Lung (tissue), 11 donors: ENCODE measurements at regions not wholly inside any gene's neighbourhood (a gene's known extent, or its start where the extent isn't known, plus 50 kb on each side); places are given as distances from the start of the nearest gene placed in this dataset.

Source experiments
- ATAC-seq: fragments of 200-7000 bp; cut with Tn5 transposase; one replicate; pipeline ENCODE4 v1.9.1; 2020; ENCODE audit warnings: moderate number of reproducible peaks; ENCODE audit not compliant: insufficient read depth, low FRiP score
- DNase-seq, 3 donors: peaks; one replicate each; pipeline ENCODE4 v3.0.0-alpha.2; 2013 to 2017
- H3K27ac ChIP-seq, 2 donors: one replicate each; pipeline ENCODE4 v1.5.1; 2013; ENCODE audit warnings: mild to moderate bottlenecking in 2 of 2, moderate library complexity in 2 of 2, control low read depth in 1 of 2, inconsistent platforms in 1 of 2, low read depth in 1 of 2, low read length in 1 of 2
- H3K27me3 ChIP-seq, 3 donors: one replicate each; pipeline ENCODE4 v1.5.1; 2013; ENCODE audit warnings: low read length in 2 of 3; ENCODE audit not compliant: control insufficient read depth in 3 of 3, insufficient read depth in 3 of 3
- H3K36me3 ChIP-seq, 4 donors: one replicate each; pipeline ENCODE4 v1.5.1; 2013; ENCODE audit warnings: low read length in 4 of 4, mild to moderate bottlenecking in 1 of 4, moderate library complexity in 1 of 4; ENCODE audit not compliant: control insufficient read depth in 4 of 4, insufficient read depth in 4 of 4
- H3K4me1 ChIP-seq, 5 donors: one replicate each; pipeline ENCODE4 v1.5.1; 2013; ENCODE audit warnings: low read length in 5 of 5, mild to moderate bottlenecking in 2 of 5, moderate library complexity in 1 of 5; ENCODE audit not compliant: control insufficient read depth in 5 of 5, insufficient read depth in 5 of 5
- H3K4me3 ChIP-seq: one replicate; pipeline ENCODE4 v1.5.1; 2013; ENCODE audit warnings: mild to moderate bottlenecking, control low read depth, moderate library complexity
- H3K9ac ChIP-seq, 2 donors: one replicate each; pipeline ENCODE4 v1.5.1; 2013; ENCODE audit warnings: low read length in 2 of 2, control low read depth in 1 of 2; ENCODE audit not compliant: insufficient read depth in 1 of 2
- H3K9me3 ChIP-seq, 4 donors: one replicate each; pipeline ENCODE4 v1.5.1; 2013; ENCODE audit warnings: low read length in 3 of 4, mild to moderate bottlenecking in 1 of 4, moderate library complexity in 1 of 4; ENCODE audit not compliant: control insufficient read depth in 4 of 4, insufficient read depth in 3 of 4
- CTCF ChIP-seq: IDR thresholded peaks from 2 replicates; pipeline ENCODE4 v1.5.1; 2012; ENCODE audit warnings: mild to moderate bottlenecking; ENCODE audit errors: control extremely low read depth, extremely low read depth
- WGBS, 2 donors: extraction: QIAGEN DNeasy Blood & Tissue Kit; methylation state at CpG; one replicate each; pipeline ENCODE4 v1.1.7; 2013; 5-methylcytosine and 5-hydroxymethylcytosine counted together
- donor health status: control.
- donor health status: control.
- donor health status: Bipolar disorder and iron deficiency.
- donor health status: healthy.
- donor health status: DM: yes; HTN: yes; CAD: no.

DNA sequence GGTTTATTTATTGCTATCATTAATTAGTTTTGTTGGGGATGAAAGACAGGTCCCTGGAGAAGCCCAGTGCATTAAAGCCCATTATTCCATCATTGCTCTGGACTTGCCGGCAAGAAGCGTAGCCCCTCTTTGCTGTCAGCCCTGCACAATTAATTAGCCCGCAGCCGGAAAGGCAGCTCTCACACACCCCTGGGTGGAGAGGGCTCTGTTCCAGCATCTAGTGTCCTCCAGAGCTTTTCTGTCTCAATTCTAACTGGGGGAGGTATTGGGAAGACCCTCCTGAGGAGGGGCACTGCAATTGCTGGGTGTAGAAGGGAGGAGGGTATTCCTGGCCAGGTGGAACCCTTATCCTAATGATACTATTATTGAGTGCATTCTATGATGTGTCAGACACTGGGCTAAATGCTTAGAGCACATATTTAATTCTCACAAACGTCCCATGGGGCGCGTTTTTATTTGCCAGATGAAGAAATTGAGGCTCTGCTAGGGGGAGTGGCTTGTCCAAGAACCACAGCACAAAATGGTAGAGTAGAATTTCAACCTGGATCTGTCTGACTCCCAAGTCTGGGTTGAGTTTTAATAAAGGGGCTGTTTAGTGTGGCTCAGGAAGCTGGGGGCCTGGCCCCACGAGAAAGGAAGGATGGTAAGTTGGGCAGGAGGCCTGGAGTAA lies 148.1 kb upstream of the PCBD1 start:
- no peak overlapping the region for H3K4me3 ChIP-seq
- no peak overlapping the region for H3K27ac ChIP-seq
- no peak overlapping the region for H3K9ac ChIP-seq
- H3K9me3 ChIP-seq = no peaks in the 10 kb centered on the region
- ATAC-seq = no peak
- H3K27me3 ChIP-seq = peaks cover 0 to 5% (median 0%) of the 10 kb centered on the region in 3 donors
- H3K36me3 ChIP-seq = no peaks in the 10 kb centered on the region
- no peak for DNase-seq
- H3K4me1 ChIP-seq = no peaks in the 10 kb centered on the region
- no peak for TF ChIP-seq CTCF
- WGBS, 2 donors = 69 to 79% methylated on average over 8 of the region's 8 CpGs

DNA sequence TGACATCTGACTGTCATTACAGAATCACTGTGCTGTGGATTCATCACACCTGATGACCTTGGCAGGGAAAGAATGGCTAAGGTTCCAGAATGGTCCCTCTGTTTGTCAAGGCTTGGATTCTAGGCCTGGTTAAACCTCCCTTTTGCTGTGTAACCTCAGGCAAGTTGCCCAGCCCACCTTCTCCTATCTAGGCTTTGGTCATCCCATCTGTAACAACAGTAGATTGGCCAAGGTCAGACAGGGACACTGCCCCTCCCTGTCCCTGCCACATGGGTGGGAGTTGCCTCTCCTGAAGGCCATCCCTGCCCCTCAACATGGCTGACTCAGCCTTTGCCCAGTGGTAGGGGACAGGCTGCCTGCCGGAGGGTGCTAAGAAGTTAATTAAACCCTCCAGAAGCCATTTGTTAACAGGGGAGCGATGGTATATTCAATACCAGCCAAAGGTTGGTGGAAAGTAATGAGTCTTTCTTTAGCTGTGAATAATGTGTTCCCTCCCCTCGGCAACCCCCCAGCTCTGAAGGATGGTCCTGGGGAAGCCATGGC lies 149.8 kb upstream of the PCBD1 start:
- H3K4me3 ChIP-seq = no peak overlapping the region
- H3K27me3 ChIP-seq = no peaks in the 10 kb centered on the region
- H3K36me3 ChIP-seq = no peaks in the 10 kb centered on the region
- no peak overlapping the region for H3K9ac ChIP-seq
- no peak for TF ChIP-seq CTCF
- no peak overlapping the region for H3K27ac ChIP-seq
- 64 to 85% methylated on average over 3 of the region's 3 CpGs for WGBS, 2 donors
- H3K4me1 ChIP-seq = no peaks in the 10 kb centered on the region
- ATAC-seq (no peak), DNase-seq (no peak)
- H3K9me3 ChIP-seq = no peaks in the 10 kb centered on the region

- TF ChIP-seq CTCF = no peak
- no peaks in the 10 kb centered on the region for H3K4me1 ChIP-seq
- DNase-seq (no peak), ATAC-seq (no peak)
- no peak overlapping the region for H3K27ac ChIP-seq
- no peaks in the 10 kb centered on the region for H3K36me3 ChIP-seq
- no peaks in the 10 kb centered on the region for H3K27me3 ChIP-seq
- no peak overlapping the region for H3K9ac ChIP-seq
- H3K4me3 ChIP-seq = no peak overlapping the region
- 92 to 99% methylated on average over 2 of the region's 2 CpGs for WGBS, 2 donors
- H3K9me3 ChIP-seq = no peaks in the 10 kb centered on the region
Measured at GRCh38 chr10:71038921-71039320, 150.6 kb upstream of the PCBD1 start.

- H3K36me3 ChIP-seq = no peaks in the 10 kb centered on the region
- H3K4me1 ChIP-seq = no peaks in the 10 kb centered on the region
- no peak overlapping the region for H3K27ac ChIP-seq
- H3K9ac ChIP-seq = no peak overlapping the region
- no peak for DNase-seq
- H3K4me3 ChIP-seq = no peak overlapping the region
- 88 to 94% methylated on average over 9 of the region's 9 CpGs for WGBS, 2 donors
- H3K9me3 ChIP-seq = no peaks in the 10 kb centered on the region
- no peaks in the 10 kb centered on the region for H3K27me3 ChIP-seq
- ATAC-seq = no peak
- TF ChIP-seq CTCF = no peak
Measured at GRCh38 chr10:71039551-71039950, 151.2 kb upstream of the PCBD1 start.
